Central memory CD4-positive, alpha-beta T cell (primary cell): ENCODE measurements at regions not wholly inside any gene's neighbourhood (a gene's known extent, or its start where the extent isn't known, plus 50 kb on each side); places are given as distances from the start of the nearest gene placed in this dataset.
A peak's percentile ranks its signal among the peaks of the same experiment; 100 is the strongest.

Experiments used
- DNase-seq: peaks from one replicate; pipeline ENCODE4 v3.0.0; 2022

DNA sequence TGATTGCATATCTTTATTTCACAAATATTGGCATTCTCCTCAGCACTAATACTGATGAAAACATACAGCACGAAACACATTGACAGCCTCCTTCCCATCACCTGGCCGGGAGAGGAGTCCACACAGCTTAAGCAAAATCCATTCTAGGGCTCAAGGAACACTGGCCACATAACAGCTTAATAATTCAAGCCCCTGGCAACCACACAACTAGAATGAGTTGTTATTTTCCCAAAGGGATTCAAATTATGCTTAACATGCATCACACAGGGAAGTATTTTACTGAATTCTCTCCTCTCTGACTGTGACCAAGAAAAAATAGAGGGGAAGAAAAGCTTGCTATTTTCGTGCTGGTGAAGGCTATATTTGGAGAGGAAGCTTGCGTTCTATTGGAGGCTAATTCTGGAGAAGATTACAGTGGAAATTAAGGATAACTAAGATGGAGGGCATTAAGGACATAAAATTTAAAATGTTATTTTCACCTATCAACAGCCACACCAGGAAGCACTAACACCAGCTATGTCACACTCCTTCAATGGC is 198.5 kb downstream of the ADGRG6 start:
- no peak for DNase-seq

- DNase-seq: no peak
Observed at GRCh38 chr6:142501795-142502194, 200.0 kb downstream of the ADGRG6 start.

DNA sequence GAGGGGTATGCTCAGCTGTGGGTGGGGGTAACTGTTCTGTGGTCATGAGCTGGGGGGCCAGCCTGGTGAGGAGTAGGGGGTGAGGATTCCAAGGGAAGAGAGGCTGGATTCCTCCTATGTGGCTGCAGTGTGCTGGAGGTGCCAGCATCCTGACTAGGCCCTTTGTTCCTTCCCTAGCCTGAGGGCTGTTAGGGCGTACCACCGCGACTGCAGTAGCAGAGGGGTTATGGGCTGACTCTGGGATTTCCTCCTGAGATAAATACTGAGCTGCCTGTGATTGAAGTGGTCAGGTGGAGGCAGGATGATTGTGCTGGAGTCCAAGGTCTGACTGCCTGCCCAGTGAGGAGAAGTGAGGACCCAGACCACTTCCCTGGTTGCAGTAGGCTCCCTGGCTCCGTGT is 205.3 kb downstream of the ADGRG6 start:
- DNase-seq: no peak

DNA sequence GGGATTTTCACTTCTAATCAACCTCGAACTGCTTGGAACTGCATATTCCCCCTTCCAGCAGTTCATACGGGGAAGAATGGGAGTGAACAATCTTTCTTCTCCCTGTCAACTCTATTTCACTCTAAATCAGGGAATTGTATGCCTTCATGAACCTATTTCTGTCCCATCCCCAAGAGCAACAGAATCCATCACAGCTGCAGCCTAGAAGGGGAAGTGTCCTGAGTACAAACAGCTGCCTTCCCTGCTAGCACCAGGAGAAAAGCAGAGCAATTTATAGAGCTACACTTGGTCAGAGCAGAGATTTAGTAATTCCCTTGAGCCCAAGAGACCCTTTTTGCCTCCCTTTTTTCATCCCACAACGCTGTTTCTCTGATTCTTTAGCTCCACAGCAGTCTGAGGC is 208.4 kb downstream of the ADGRG6 start:
- DNase-seq: no peak

GRCh38 chr6:142518126-142518525 is 216.3 kb downstream of the ADGRG6 start:
- no peak for DNase-seq

DNA sequence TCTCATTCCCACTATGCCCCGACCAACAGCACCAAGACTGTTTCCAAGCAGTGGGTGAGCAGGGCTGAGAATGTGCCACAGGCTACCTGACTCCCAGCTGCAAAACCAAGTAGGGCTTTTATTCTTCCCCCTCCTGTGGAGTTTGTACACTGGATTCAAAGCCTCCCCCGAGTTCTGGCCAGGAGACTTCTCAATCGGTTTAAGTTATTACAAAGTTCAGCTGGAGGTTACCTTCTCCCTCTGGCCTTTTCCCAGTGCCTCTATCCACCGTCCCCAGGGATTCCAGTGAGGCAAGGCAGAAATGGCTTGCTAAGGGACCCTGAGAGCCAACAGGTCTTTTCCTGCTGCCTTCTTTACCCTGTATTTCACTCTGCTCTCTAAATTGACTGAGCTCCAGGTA is 217.0 kb downstream of the ADGRG6 start:
- no peak for DNase-seq

DNA sequence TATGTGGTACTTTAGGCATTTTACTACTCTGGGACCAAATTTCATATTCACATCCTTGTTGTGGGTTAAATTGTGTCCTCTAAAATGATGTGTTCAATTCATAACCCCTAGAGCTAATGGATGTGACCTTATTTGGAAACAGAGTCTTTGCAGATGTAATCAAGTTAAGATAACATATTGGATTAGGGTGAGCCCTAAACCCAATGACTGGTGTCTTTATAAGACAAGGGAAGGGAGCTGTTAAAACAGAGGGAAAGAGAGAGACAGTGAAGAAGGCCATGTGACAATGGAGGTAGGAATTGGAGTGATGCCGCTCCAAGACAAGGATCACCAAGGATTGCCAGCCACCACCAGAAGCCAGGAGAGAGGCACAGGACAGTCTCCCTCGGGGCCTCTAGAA is 220.0 kb downstream of the ADGRG6 start:
- no peak for DNase-seq

- no peak for DNase-seq
Observed at GRCh38 chr6:142523515-142524375, 221.9 kb downstream of the ADGRG6 start.

DNA sequence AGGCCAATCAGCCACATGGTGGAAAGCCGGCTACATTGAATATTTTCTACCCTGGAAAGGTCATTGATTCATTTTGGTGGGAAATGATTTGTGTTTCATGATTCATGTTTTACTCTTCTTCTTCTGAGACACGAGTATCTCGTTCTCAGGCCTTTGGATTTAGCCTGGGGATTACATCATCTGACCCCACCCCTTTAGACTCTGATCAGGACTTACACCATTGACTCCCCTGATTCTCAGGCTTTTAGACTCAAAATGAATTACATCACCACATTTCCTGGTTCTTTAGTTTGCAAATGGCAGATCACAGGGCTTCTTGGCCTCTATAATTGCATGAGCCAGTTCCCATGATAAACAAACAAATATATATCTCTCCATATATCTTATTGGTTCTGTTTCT is 228.8 kb downstream of the ADGRG6 start:
- no peak for DNase-seq

GRCh38 chr6:142531727-142532126 is 229.9 kb downstream of the ADGRG6 start:
- no peak for DNase-seq

GRCh38 chr6:142534076-142534475 is 232.3 kb downstream of the ADGRG6 start:
- DNase-seq: no peak

GRCh38 chr6:142534484-142534883 is 232.7 kb downstream of the ADGRG6 start:
- no peak for DNase-seq

GRCh38 chr6:142537612-142538478 is 236.0 kb downstream of the ADGRG6 start:
- no peak for DNase-seq

DNA sequence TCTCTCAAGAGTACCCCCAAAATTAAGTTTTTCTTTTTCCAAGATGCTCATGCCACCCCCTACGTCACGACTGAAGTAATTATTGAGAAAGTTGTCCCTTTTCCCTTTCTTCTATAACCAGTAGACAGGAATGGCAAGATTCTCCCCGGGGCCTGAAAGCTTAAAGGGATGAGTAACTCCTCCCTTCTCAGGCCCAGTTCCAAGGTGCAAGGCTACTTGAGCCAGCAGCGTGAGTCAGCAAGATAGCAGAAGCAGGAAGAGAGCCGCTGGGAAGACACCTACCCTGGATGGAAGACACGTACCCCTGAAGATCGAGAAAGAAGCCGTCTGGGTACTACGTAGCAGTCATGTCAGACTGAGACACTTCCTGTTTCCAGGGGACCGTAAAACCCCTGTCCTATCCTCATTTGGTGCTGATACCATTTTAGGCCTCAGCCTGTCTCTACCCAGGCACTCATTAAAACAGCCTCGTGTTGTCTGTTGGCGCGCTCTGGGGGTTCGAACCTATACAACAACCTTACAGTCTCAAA is 241.0 kb downstream of the ADGRG6 start:
- DNase-seq: no peak

- DNase-seq: no peak
Observed at GRCh38 chr6:142543606-142544005, 241.8 kb downstream of the ADGRG6 start.

GRCh38 chr6:142544199-142544838 is 242.5 kb downstream of the ADGRG6 start:
- no peak for DNase-seq

DNA sequence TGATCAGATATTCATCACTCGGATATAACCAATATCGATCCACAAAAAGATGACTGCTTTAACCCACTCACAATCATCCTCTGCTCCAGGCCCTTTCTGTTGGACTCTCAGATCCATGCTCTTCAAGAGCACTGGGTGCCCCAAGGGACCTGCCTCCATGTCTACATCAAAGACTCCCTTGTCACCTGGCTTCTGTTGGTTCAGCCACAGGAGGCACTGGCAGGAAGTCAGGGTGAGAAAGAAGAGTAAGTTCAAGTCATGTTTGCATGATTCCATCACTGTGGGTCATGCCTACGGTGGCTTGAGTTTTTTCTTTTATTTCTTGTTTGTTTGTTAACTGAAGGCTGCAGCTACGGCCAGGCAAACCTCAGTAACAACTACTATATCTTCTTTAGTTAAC is 243.3 kb downstream of the ADGRG6 start:
- no peak for DNase-seq

DNA sequence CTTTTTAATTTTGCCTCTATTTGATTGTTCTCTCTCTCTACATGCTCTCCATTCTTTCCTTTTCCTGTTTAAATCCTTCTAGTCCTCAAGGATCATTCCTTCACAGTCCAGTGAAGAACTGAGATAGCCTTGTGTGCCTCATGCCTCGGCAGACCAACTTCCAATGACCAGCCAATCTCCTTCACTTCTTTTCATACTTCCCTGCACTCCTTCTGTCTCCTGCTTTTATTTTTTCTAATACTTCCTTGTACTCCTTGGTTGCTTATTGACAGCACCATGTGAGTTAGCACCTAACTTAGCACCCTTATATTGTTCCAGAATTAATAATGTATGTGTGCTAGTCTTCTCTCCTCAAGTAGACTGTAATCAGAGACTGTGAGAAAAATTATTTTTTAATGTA is 246.8 kb downstream of the ADGRG6 start:
- DNase-seq: no peak

DNA sequence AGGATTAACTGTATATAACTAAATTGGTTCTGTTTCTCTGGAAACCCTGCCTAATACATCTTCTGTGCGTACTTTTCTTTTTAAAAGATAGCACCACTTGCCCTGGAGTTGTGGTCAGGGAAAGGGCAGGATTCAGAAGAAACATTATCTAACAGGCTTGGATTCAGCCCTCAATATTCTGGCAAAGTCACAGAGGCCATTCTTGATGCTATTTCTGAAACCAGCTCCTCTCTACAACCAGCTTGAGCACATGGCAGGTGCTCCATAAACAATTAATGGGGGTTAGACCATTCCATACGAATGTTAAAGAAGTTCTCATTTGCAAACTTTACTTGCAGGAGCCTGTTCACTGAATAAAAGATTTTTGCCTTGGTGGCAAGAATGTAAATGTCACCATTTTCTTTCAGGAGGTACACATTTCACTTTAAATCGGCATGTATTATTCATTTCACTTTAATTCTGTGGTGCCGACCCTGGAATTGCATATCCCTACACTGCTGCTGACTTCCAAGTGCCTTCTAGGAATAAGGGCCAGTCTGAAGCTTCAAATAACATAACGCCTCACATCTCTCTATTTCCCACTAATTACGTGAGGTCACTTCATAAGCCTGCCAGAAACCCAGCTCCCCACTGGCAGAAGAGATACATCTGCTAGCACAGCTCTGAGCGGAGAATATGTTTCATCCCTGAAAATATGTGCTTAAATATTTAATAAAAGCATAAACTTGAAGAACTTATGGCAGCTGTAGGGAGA is 248.7 kb downstream of the ADGRG6 start:
- DNase-seq: no peak

- peak; percentile 6 for DNase-seq
Observed at GRCh38 chr6:142551274-142551811, 249.5 kb downstream of the ADGRG6 start.

- no peak for DNase-seq
Observed at GRCh38 chr6:142558786-142559185, 257.0 kb downstream of the ADGRG6 start.
